Central memory CD8-positive, alpha-beta T cell (primary cell): ENCODE measurements at regions not wholly inside any gene's neighbourhood (a gene's known extent, or its start where the extent isn't known, plus 50 kb on each side); places are given as distances from the start of the nearest gene placed in this dataset.

ENCODE experiments used
- ATAC-seq: fragments of 150-1000 bp; cut with Tn5 transposase; replicated peaks from 2 replicates; pipeline ENCODE4 v1.10.0; 2022; ENCODE audit warnings: mild to moderate bottlenecking, moderate FRiP score, moderate number of reproducible peaks; ENCODE audit not compliant: poor library complexity, severe bottlenecking; ENCODE audit errors: extremely low read depth
- DNase-seq, 2 donors: peaks; one replicate each; pipeline ENCODE4 v3.0.0; 2021; ENCODE audit warnings: low spot score in 2 of 2
- H3K27ac Mint-ChIP-seq: one replicate; pipeline ENCODE4 v1.8.0; 2022; ENCODE audit warnings: low read depth, mild to moderate bottlenecking, moderate library complexity, mixed read lengths
- H3K27me3 Mint-ChIP-seq: one replicate; pipeline ENCODE4 v1.8.0; 2022; ENCODE audit warnings: mixed read lengths
- H3K36me3 Mint-ChIP-seq: one replicate; pipeline ENCODE4 v1.8.0; 2022; ENCODE audit warnings: mild to moderate bottlenecking, moderate library complexity, mixed read lengths; ENCODE audit not compliant: insufficient read depth
- H3K4me1 Mint-ChIP-seq: one replicate; pipeline ENCODE4 v1.8.0; 2022; ENCODE audit warnings: mixed read lengths
- H3K4me3 Mint-ChIP-seq: one replicate; pipeline ENCODE4 v1.8.0; 2022; ENCODE audit warnings: mild to moderate bottlenecking, moderate library complexity, mixed read lengths
- H3K9me3 Mint-ChIP-seq: one replicate; pipeline ENCODE4 v1.8.0; 2022; ENCODE audit warnings: mixed read lengths

DNA sequence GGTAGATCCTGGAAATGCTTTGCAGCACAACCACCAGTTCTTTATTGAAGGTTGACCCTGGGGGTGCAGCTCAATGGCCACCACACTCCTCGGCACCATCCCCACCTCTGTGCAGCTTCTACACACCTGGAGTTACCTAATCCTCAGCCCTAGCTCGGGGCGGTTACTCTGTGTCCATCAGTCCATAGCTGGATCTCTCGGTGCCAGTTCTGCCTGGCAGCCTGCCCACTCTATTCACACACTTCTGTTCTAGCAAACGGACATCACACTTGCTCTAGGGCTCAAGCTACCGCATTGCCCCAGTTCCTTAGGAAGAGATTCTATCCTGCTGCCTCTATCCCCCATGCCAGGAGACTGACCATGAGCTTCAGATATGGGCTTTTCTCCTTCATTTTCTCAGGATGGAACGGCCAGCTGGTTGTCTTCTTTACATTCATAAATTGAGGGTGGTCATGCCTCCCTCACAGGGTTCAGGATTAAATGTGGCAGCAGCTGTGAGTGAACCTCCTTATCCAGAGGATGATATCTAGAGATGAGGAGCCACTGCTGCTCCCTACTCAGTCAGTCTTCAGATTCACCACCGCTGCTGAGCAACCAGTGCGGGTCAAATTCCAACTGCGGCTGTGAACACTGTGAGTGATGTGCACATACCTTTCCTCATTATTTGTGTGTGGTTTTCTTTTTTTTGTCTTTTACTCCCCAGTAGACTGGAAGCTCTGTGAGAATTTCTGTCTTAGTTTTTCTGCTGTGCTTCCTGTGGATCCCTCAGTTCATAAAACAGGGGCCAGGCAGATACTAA, 66.9 kb upstream of the TRIB2 start:
- H3K4me1 Mint-ChIP-seq, result peaks cover 6% of the 10 kb centered on the region
- H3K9me3 Mint-ChIP-seq, result peaks cover 11% of the 10 kb centered on the region
- no peak overlapping the region for H3K27ac Mint-ChIP-seq
- H3K36me3 Mint-ChIP-seq, result no peaks in the 10 kb centered on the region
- no peak overlapping the region for H3K4me3 Mint-ChIP-seq
- no peak for DNase-seq
- H3K27me3 Mint-ChIP-seq, result peaks cover 11% of the 10 kb centered on the region
- no peak for ATAC-seq

DNA sequence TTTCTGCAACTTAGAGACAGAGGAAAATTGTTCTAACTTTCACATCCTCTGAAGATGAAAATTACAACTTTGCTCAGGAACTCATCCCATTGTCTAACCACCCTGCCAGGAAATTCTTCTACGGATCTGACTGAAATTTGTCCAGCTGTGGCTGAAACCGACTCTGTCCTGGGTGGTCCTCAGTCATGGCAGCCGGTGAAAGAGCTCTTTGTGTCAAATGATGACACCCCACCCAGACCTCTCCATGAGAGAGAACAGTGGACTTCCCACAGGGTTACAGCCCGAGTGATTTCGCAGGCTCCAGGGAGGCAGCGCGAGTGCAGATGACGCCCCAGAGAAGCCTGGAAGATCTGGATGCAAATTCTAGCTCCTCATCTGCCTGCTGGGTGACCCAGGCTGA, 65.1 kb upstream of the TRIB2 start:
- Mint-ChIP-seq H3K36me3 (no peaks in the 10 kb centered on the region), H3K9me3 (peaks cover 4% of the 10 kb centered on the region), H3K4me1 (peaks cover 6% of the 10 kb centered on the region), H3K27ac (no peak overlapping the region), H3K4me3 (no peak overlapping the region), H3K27me3 (peaks cover 11% of the 10 kb centered on the region)
- DNase-seq, result no peak
- ATAC-seq, result no peak

DNA sequence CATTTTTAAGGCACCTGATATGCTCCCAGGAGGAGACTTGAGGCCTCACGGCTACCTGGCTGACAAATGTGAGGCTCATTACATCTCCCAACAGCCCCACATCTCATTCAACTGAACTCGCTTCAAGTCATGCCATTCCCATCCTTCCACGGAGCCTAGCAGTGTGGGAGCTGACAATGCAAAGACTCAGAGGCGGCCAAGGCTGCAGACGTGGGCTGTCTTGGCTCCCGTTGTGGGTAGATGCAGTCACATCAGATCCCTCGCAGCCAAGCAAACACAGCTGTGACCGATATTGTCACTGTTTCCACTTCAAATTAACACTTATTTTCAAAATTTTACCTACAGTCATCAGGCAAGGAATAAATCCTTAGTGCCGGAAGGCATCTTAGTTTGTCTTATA, 64.0 kb upstream of the TRIB2 start:
- H3K4me3 Mint-ChIP-seq, result no peak overlapping the region
- H3K36me3 Mint-ChIP-seq, result no peaks in the 10 kb centered on the region
- no peak overlapping the region for H3K27ac Mint-ChIP-seq
- DNase-seq (no peak), ATAC-seq (no peak)
- H3K27me3 Mint-ChIP-seq, result peaks cover 11% of the 10 kb centered on the region
- H3K4me1 Mint-ChIP-seq, result peaks cover 6% of the 10 kb centered on the region
- no peaks in the 10 kb centered on the region for H3K9me3 Mint-ChIP-seq

DNA sequence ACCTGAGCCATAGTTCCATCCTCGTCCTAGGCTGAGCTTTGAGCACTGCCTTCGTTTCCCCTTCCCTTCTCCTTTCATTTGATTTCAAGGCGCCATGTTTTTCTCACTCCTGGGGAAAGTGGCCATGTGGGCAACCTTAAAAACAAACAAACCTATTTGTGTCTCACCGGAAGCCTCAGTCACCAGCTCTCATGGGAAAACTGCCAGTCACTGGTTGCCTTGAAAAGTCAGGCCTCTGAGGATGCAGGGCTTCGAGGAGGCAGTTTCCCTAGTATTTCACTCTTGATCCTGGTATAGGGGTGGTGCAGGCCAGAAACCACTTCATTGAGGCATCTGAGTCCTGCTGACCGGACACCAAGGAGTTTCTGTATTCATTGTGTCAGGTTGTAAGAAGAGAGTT, 59.2 kb upstream of the TRIB2 start:
- DNase-seq (no peak), ATAC-seq (no peak)
- no peaks in the 10 kb centered on the region for H3K27me3 Mint-ChIP-seq
- H3K9me3 Mint-ChIP-seq, result no peaks in the 10 kb centered on the region
- no peak overlapping the region for H3K27ac Mint-ChIP-seq
- no peak overlapping the region for H3K4me3 Mint-ChIP-seq
- no peaks in the 10 kb centered on the region for H3K4me1 Mint-ChIP-seq
- no peaks in the 10 kb centered on the region for H3K36me3 Mint-ChIP-seq

DNA sequence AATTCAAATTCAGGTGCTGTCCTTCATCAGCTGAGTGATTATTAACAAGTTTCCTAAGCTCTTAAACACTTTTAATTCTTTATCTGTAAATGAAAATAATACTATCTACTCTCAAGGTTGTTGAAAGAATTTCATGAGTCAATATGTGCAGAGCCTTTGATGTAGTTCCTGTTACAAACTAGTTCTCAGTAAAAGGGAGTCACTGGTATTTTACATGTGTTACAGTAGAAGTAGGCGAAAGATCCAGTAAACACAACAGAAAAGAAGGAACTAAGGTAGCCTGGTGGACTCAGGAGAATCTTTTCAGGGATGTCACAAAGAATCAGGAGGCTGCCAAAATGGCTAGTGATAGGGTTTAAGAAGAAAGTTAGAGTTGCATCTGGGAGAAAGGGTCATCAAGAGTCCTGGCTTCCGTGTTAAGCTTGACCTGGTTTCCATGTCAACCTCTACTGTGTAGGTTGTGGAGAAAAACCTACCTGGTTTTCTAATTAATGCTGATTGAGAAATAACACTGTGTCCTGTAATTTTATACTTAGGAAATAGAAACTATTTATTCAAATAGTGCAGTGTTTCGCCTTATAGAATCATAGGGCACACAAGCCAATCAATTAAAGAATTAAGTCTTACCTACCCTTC, 58.3 kb upstream of the TRIB2 start:
- Mint-ChIP-seq H3K36me3 (no peaks in the 10 kb centered on the region), H3K9me3 (no peaks in the 10 kb centered on the region), H3K4me3 (no peak overlapping the region), H3K27me3 (no peaks in the 10 kb centered on the region), H3K27ac (no peak overlapping the region), H3K4me1 (no peaks in the 10 kb centered on the region)
- DNase-seq (no peak), ATAC-seq (no peak)

DNA sequence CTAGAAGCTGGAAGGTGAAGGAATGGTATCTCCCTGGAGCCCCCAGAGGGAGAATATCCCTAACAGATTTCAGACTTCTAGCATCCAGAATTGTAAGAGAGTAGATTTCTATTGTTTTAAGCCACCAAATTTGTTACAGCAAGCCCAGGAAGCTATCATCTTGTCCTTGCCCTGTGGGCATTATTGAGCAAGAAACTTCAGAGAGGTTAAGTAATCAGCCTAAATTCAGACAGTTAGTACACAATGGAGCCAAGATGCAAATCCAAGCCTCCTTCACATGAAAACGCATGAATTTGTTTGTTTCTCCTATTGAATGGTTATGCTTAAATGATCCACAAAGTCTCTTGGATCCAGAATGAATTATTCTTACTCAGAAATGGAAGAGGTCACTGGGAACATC, 55.2 kb upstream of the TRIB2 start:
- no peaks in the 10 kb centered on the region for H3K9me3 Mint-ChIP-seq
- no peak for ATAC-seq

DNA sequence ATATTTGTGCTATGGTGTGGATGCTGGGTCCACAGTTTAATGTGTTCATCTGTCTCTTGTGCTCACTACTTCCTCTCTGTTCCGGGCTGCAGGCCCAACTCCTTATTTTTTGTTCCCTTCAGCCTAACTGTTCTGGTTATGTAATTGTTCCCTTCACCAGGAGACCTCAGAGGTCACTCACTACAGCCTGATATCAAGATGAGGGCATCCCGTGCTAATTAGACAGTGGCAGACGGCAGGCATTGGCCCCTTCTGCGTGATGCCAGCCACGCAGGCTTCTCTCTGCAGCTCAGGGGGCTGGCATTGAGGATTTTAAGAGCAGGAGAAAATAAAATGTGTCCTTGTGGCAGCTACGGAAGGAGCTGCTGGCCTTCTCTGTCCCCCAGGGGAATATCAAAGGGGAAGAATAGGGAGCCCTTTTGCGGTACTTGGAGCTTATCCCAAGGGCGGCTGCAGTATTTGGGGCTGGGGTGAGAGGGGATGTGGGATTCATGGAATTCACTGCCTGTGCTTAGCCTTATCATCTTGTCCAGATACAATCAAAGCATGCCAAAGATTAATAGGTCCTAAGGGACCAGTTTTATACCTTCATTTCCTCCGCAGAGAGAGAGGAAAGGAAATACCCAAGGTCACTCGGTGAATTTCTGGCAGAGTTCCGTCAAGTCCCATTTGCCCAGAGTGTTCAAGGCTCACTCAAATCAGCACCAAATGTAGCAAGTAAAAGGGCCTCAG, 53.3 kb upstream of the TRIB2 start:
- H3K27me3 Mint-ChIP-seq, result no peaks in the 10 kb centered on the region
- H3K4me3 Mint-ChIP-seq, result no peak overlapping the region
- H3K9me3 Mint-ChIP-seq, result no peaks in the 10 kb centered on the region
- ATAC-seq (no peak), DNase-seq (no peak)
- no peaks in the 10 kb centered on the region for H3K36me3 Mint-ChIP-seq
- H3K4me1 Mint-ChIP-seq, result no peaks in the 10 kb centered on the region
- H3K27ac Mint-ChIP-seq, result no peak overlapping the region

More for the DNA sequence above, 55.2 kb upstream of the TRIB2 start:
- no peak for DNase-seq
- H3K27ac Mint-ChIP-seq, result no peak overlapping the region
- no peaks in the 10 kb centered on the region for H3K27me3 Mint-ChIP-seq
- H3K36me3 Mint-ChIP-seq, result no peaks in the 10 kb centered on the region
- H3K4me1 Mint-ChIP-seq, result no peaks in the 10 kb centered on the region
- H3K4me3 Mint-ChIP-seq, result no peak overlapping the region

DNA sequence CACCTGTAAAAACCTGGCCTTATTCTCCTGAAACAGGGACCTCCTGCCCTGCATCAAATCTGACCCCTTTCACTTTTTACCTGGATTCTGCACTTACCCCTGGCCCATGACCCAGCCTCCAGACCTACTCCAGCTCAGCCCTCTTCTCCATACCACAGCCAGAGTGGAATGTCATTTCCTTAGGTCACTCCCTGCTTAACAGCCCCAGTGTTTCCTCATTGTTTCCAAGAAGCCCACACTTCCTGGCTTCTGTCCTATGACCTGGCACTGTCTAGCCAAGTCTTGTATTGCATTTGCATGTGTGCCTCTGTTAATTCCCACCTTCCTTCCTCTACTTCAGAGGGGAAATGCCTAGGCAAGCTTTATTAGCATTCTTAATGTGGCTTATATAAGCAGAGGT, 51.4 kb upstream of the TRIB2 start:
- no peaks in the 10 kb centered on the region for H3K4me1 Mint-ChIP-seq
- H3K27ac Mint-ChIP-seq, result no peak overlapping the region

DNA sequence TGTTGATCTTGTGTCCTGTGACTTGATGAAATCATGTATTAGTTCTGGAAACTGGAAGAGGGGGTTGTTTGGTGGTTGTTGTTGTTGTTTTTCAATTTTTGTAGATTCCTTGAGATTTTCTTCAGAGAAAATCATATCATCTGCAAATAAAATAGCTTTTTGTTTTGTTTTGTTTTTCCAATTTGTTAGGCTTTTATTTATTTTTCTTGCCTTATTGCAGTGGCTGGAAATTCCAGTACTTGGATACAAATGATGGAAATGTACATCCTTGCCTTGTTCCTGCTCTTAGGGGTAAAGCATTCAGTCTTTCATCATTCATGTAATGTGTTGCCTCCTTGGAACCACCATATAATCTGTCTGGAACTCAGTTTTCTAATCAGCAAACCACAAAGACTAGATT, 50.3 kb upstream of the TRIB2 start:
- Mint-ChIP-seq H3K27ac (no peak overlapping the region), H3K27me3 (no peaks in the 10 kb centered on the region), H3K9me3 (no peaks in the 10 kb centered on the region), H3K36me3 (no peaks in the 10 kb centered on the region), H3K4me3 (no peak overlapping the region), H3K4me1 (no peaks in the 10 kb centered on the region)
- DNase-seq (no peak), ATAC-seq (no peak)

More for the DNA sequence above, 51.4 kb upstream of the TRIB2 start:
- no peak overlapping the region for H3K4me3 Mint-ChIP-seq
- H3K36me3 Mint-ChIP-seq, result no peaks in the 10 kb centered on the region
- ATAC-seq (no peak), DNase-seq (no peak)
- H3K9me3 Mint-ChIP-seq, result no peaks in the 10 kb centered on the region
- no peaks in the 10 kb centered on the region for H3K27me3 Mint-ChIP-seq
